GM06990 (cell line): ENCODE measurements at regions not wholly inside any gene's neighbourhood (a gene's known extent, or its start where the extent isn't known, plus 50 kb on each side); places are given as distances from the start of the nearest gene placed in this dataset.

Experiments
- DNase-seq: peaks from one replicate; pipeline ENCODE4 v3.0.0-alpha.2; 2011; ENCODE audit not compliant: insufficient read length; ENCODE audit errors: extremely low read depth
- H3K27me3 ChIP-seq: replicated peaks from 2 replicates; pipeline ENCODE4 v1.6.0; 2011; ENCODE audit warnings: low read length; ENCODE audit not compliant: control insufficient read depth, insufficient read depth
- H3K36me3 ChIP-seq: 2 replicates; pipeline ENCODE4 v1.5.1; 2011; ENCODE audit warnings: low read length; ENCODE audit not compliant: control insufficient read depth, insufficient read depth
- H3K4me3 ChIP-seq: replicated peaks from 2 replicates; pipeline ENCODE4 v1.5.1; 2011; ENCODE audit warnings: low read depth, mild to moderate bottlenecking, control low read depth, low read length
- CTCF ChIP-seq: IDR thresholded peaks from 2 replicates; pipeline ENCODE4 v1.5.1; 2011; ENCODE audit warnings: low read length, control low read depth, mild to moderate bottlenecking, inconsistent platforms; ENCODE audit not compliant: insufficient read depth, poor library complexity, severe bottlenecking

GRCh38 chr15:94785091-94785490 lies 553.7 kb downstream of the MCTP2 start:
- no peak for TF ChIP-seq CTCF
- H3K4me3 ChIP-seq, result no peak overlapping the region
- H3K36me3 ChIP-seq, result no peaks in the 10 kb centered on the region
- DNase-seq, result no peak
- H3K27me3 ChIP-seq, result no peaks in the 10 kb centered on the region

GRCh38 chr15:94791008-94791407 lies 559.6 kb downstream of the MCTP2 start:
- no peaks in the 10 kb centered on the region for H3K36me3 ChIP-seq
- DNase-seq, result no peak
- no peaks in the 10 kb centered on the region for H3K27me3 ChIP-seq
- no peak for TF ChIP-seq CTCF
- H3K4me3 ChIP-seq, result no peak overlapping the region

- DNase-seq, result no peak
- no peaks in the 10 kb centered on the region for H3K36me3 ChIP-seq
- no peak overlapping the region for H3K4me3 ChIP-seq
- no peak for TF ChIP-seq CTCF
- H3K27me3 ChIP-seq, result no peaks in the 10 kb centered on the region
Measured at GRCh38 chr15:94791510-94791909, 560.1 kb downstream of the MCTP2 start.

GRCh38 chr15:94792196-94792595 lies 560.8 kb downstream of the MCTP2 start:
- DNase-seq, result no peak
- Histone ChIP-seq H3K36me3 (no peaks in the 10 kb centered on the region), H3K27me3 (no peaks in the 10 kb centered on the region), H3K4me3 (no peak overlapping the region)
- TF ChIP-seq CTCF, result no peak

- Histone ChIP-seq H3K4me3 (no peak overlapping the region), H3K27me3 (no peaks in the 10 kb centered on the region), H3K36me3 (no peaks in the 10 kb centered on the region)
- DNase-seq, result no peak
- TF ChIP-seq CTCF, result no peak
Measured at GRCh38 chr15:94793207-94793606, 561.8 kb downstream of the MCTP2 start.

GRCh38 chr15:94793641-94794040 lies 562.3 kb downstream of the MCTP2 start:
- Histone ChIP-seq H3K4me3 (no peak overlapping the region), H3K36me3 (no peaks in the 10 kb centered on the region), H3K27me3 (no peaks in the 10 kb centered on the region)
- TF ChIP-seq CTCF, result no peak
- no peak for DNase-seq
